ENCODE measurements at regions not wholly inside any gene's neighbourhood (a gene's known extent, or its start where the extent isn't known, plus 50 kb on each side); places are given as distances from the start of the nearest gene placed in this dataset.

- H3K4me1 ChIP-seq (ENCODE audit: insufficient read depth, low read length), result peaks cover 8% of the 10 kb centered on the region
- H3K9ac ChIP-seq (ENCODE audit: low read depth, low read length), result no peak overlapping the region
- H3K9me3 ChIP-seq (ENCODE audit: insufficient read depth, low read depth, low read length), result peaks cover 5% of the 10 kb centered on the region; the same call in 1 of the 2 replicates
- H3K36me3 ChIP-seq (ENCODE audit: insufficient read depth, low read depth, low read length), result no peaks in the 10 kb centered on the region
- no peak overlapping the region for H3K27ac ChIP-seq (ENCODE audit: low read length)
- no peak overlapping the region for H3K4me3 ChIP-seq (ENCODE audit: low read length)
- H3K27me3 ChIP-seq (ENCODE audit: insufficient read depth, low read length), result no peaks in the 10 kb centered on the region
Measured at GRCh38 chr3:72278349-72279067, 493.6 kb upstream of the PROK2 start.

DNA sequence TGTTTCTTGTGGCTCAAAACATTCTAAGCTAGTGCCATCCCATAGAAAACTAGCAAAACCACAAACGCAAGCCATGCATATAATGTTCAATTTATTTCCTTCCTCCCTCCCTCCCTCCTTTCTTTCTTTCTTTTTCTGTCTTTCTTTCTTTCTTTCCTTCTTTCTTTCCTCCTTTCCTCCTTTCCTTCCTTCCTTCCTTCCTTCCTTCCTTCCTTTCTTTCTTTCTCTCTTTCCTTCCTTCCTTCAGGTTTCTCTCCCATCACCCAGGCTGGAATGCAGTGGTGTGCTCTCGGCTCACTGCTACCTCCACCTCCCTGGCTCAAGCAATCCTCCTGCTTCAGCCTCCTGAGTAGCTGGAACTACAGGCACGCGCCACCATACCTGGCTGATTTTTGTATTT is 492.8 kb upstream of the PROK2 start:
- H3K9ac ChIP-seq (ENCODE audit: low read depth, low read length), result no peak overlapping the region
- no peak overlapping the region for H3K27ac ChIP-seq (ENCODE audit: low read length)
- H3K4me1 ChIP-seq (ENCODE audit: insufficient read depth, low read length), result peaks cover 12% of the 10 kb centered on the region
- no peaks in the 10 kb centered on the region for H3K36me3 ChIP-seq (ENCODE audit: insufficient read depth, low read depth, low read length)
- peaks cover 2% of the 10 kb centered on the region; the same call in 1 of the 2 replicates for H3K9me3 ChIP-seq (ENCODE audit: insufficient read depth, low read depth, low read length)
- H3K4me3 ChIP-seq (ENCODE audit: low read length), result no peak overlapping the region
- no peaks in the 10 kb centered on the region for H3K27me3 ChIP-seq (ENCODE audit: insufficient read depth, low read length)

GRCh38 chr3:72276806-72277205 is 491.9 kb upstream of the PROK2 start:
- no peak overlapping the region for H3K9ac ChIP-seq (ENCODE audit: low read depth, low read length)
- peaks cover 12% of the 10 kb centered on the region for H3K4me1 ChIP-seq (ENCODE audit: insufficient read depth, low read length)
- H3K27me3 ChIP-seq (ENCODE audit: insufficient read depth, low read length), result no peaks in the 10 kb centered on the region
- H3K36me3 ChIP-seq (ENCODE audit: insufficient read depth, low read depth, low read length), result no peaks in the 10 kb centered on the region
- H3K9me3 ChIP-seq (ENCODE audit: insufficient read depth, low read depth, low read length), result no peaks in the 10 kb centered on the region
- no peak overlapping the region for H3K27ac ChIP-seq (ENCODE audit: low read length)
- no peak overlapping the region for H3K4me3 ChIP-seq (ENCODE audit: low read length)

- H3K9me3 ChIP-seq (ENCODE audit: insufficient read depth, low read depth, low read length), result no peaks in the 10 kb centered on the region
- H3K27ac ChIP-seq (ENCODE audit: low read length), result no peak overlapping the region
- H3K9ac ChIP-seq (ENCODE audit: low read depth, low read length), result no peak overlapping the region
- H3K36me3 ChIP-seq (ENCODE audit: insufficient read depth, low read depth, low read length), result no peaks in the 10 kb centered on the region
- H3K27me3 ChIP-seq (ENCODE audit: insufficient read depth, low read length), result no peaks in the 10 kb centered on the region
- no peak overlapping the region for H3K4me3 ChIP-seq (ENCODE audit: low read length)
- H3K4me1 ChIP-seq (ENCODE audit: insufficient read depth, low read length), result peaks cover 12% of the 10 kb centered on the region
Measured at GRCh38 chr3:72275331-72275751, 490.4 kb upstream of the PROK2 start.

GRCh38 chr3:72274493-72275330 is 489.8 kb upstream of the PROK2 start:
- H3K4me3 ChIP-seq (ENCODE audit: low read length), result no peak overlapping the region
- H3K27ac ChIP-seq (ENCODE audit: low read length), result no peak overlapping the region

DNA sequence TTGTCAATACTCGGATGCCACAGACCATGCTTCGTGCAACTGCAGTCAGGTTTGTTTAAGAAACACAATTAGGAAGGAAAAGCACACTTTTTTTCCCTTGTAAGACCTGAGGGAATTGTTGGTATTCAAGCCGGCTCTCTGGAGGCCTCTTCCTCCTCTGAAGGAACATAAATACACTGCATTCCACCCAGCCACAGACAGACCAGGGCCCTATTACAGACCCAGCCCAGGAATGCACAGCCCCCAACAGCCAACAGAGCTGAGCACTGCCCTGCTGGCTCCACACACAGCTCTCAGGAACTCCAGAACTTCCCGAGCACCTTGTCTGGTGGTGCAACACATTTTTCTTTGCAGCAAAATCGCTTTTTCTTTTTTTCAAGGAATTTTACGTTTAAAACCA is 488.7 kb upstream of the PROK2 start:
- no peaks in the 10 kb centered on the region for H3K36me3 ChIP-seq (ENCODE audit: insufficient read depth, low read depth, low read length)
- H3K9ac ChIP-seq (ENCODE audit: low read depth, low read length), result no peak overlapping the region
- H3K4me1 ChIP-seq (ENCODE audit: insufficient read depth, low read length), result peaks cover 18% of the 10 kb centered on the region
- no peak overlapping the region for H3K4me3 ChIP-seq (ENCODE audit: low read length)
- no peaks in the 10 kb centered on the region for H3K27me3 ChIP-seq (ENCODE audit: insufficient read depth, low read length)
- no peak overlapping the region for H3K27ac ChIP-seq (ENCODE audit: low read length)
- no peaks in the 10 kb centered on the region for H3K9me3 ChIP-seq (ENCODE audit: insufficient read depth, low read depth, low read length)

More at GRCh38 chr3:72274493-72275330, 489.8 kb upstream of the PROK2 start:
- Histone ChIP-seq H3K27me3 (ENCODE audit: insufficient read depth, low read length) (no peaks in the 10 kb centered on the region), H3K36me3 (ENCODE audit: insufficient read depth, low read depth, low read length) (no peaks in the 10 kb centered on the region), H3K9ac (ENCODE audit: low read depth, low read length) (no peak overlapping the region), H3K9me3 (ENCODE audit: insufficient read depth, low read depth, low read length) (no peaks in the 10 kb centered on the region), H3K4me1 (ENCODE audit: insufficient read depth, low read length) (peaks cover 13% of the 10 kb centered on the region)

GRCh38 chr3:72272356-72272755 is 487.4 kb upstream of the PROK2 start:
- Histone ChIP-seq H3K36me3 (ENCODE audit: insufficient read depth, low read depth, low read length) (no peaks in the 10 kb centered on the region), H3K9me3 (ENCODE audit: insufficient read depth, low read depth, low read length) (no peaks in the 10 kb centered on the region), H3K4me1 (ENCODE audit: insufficient read depth, low read length) (peaks cover 18% of the 10 kb centered on the region), H3K27ac (ENCODE audit: low read length) (no peak overlapping the region), H3K9ac (ENCODE audit: low read depth, low read length) (no peak overlapping the region), H3K27me3 (ENCODE audit: insufficient read depth, low read length) (no peaks in the 10 kb centered on the region), H3K4me3 (ENCODE audit: low read length) (no peak overlapping the region)

GRCh38 chr3:72271923-72272322 is 487.0 kb upstream of the PROK2 start:
- Histone ChIP-seq H3K27ac (ENCODE audit: low read length) (no peak overlapping the region), H3K9ac (ENCODE audit: low read depth, low read length) (no peak overlapping the region), H3K4me1 (ENCODE audit: insufficient read depth, low read length) (peaks cover 18% of the 10 kb centered on the region)

GRCh38 chr3:72271216-72271615 is 486.3 kb upstream of the PROK2 start:
- no peak overlapping the region for H3K27ac ChIP-seq (ENCODE audit: low read length)
- H3K27me3 ChIP-seq (ENCODE audit: insufficient read depth, low read length), result no peaks in the 10 kb centered on the region
- H3K4me1 ChIP-seq (ENCODE audit: insufficient read depth, low read length), result peaks cover 18% of the 10 kb centered on the region
- H3K9ac ChIP-seq (ENCODE audit: low read depth, low read length), result no peak overlapping the region
- H3K4me3 ChIP-seq (ENCODE audit: low read length), result no peak overlapping the region
- no peaks in the 10 kb centered on the region for H3K9me3 ChIP-seq (ENCODE audit: insufficient read depth, low read depth, low read length)
- no peaks in the 10 kb centered on the region for H3K36me3 ChIP-seq (ENCODE audit: insufficient read depth, low read depth, low read length)

More at GRCh38 chr3:72271923-72272322, 487.0 kb upstream of the PROK2 start:
- Histone ChIP-seq H3K36me3 (ENCODE audit: insufficient read depth, low read depth, low read length) (no peaks in the 10 kb centered on the region), H3K27me3 (ENCODE audit: insufficient read depth, low read length) (no peaks in the 10 kb centered on the region), H3K9me3 (ENCODE audit: insufficient read depth, low read depth, low read length) (no peaks in the 10 kb centered on the region), H3K4me3 (ENCODE audit: low read length) (no peak overlapping the region)

GRCh38 chr3:72270730-72271129 is 485.8 kb upstream of the PROK2 start:
- Histone ChIP-seq H3K27me3 (ENCODE audit: insufficient read depth, low read length) (no peaks in the 10 kb centered on the region), H3K27ac (ENCODE audit: low read length) (no peak overlapping the region), H3K4me3 (ENCODE audit: low read length) (no peak overlapping the region), H3K9me3 (ENCODE audit: insufficient read depth, low read depth, low read length) (no peaks in the 10 kb centered on the region), H3K9ac (ENCODE audit: low read depth, low read length) (no peak overlapping the region), H3K36me3 (ENCODE audit: insufficient read depth, low read depth, low read length) (no peaks in the 10 kb centered on the region), H3K4me1 (ENCODE audit: insufficient read depth, low read length) (peaks cover 18% of the 10 kb centered on the region)

GRCh38 chr3:72270072-72270681 is 485.2 kb upstream of the PROK2 start:
- H3K27ac ChIP-seq (ENCODE audit: low read length), result no peak overlapping the region
- no peak overlapping the region for H3K9ac ChIP-seq (ENCODE audit: low read depth, low read length)
- H3K36me3 ChIP-seq (ENCODE audit: insufficient read depth, low read depth, low read length), result no peaks in the 10 kb centered on the region
- no peaks in the 10 kb centered on the region for H3K9me3 ChIP-seq (ENCODE audit: insufficient read depth, low read depth, low read length)
- no peaks in the 10 kb centered on the region for H3K27me3 ChIP-seq (ENCODE audit: insufficient read depth, low read length)
- H3K4me3 ChIP-seq (ENCODE audit: low read length), result no peak overlapping the region
- peaks cover 18% of the 10 kb centered on the region for H3K4me1 ChIP-seq (ENCODE audit: insufficient read depth, low read length)
